ENCODE measurements at regions not wholly inside any gene's neighbourhood (a gene's known extent, or its start where the extent isn't known, plus 50 kb on each side); places are given as distances from the start of the nearest gene placed in this dataset.

DNA sequence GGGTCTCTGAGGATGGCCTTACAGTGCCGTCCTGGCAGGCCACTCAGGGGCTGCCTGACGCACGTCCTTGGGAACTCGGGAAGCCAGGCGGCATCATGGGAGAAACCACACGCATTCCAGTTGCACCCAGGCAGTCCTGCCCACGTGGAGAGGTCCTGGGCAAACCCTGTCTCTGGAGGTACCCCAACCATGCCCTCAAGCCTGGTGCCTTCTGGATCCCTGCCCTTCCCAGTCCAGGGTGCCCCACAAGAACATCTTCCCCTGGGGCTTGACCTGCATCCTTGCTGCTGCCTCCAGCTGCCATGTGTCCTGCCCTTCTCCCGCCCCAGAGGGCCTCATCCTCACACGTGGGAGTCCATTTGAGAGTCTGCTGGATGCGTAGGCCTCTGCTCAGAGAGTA, 200.3 kb upstream of the PPP2R2D start:
- Mint-ChIP-seq H3K36me3 (ENCODE audit: low read depth) (no peaks in the 10 kb centered on the region), H3K27ac (ENCODE audit: unreplicated experiment) (no peak overlapping the region), H3K4me1 (peaks cover 17% of the 10 kb centered on the region), H3K4me3 (no peak overlapping the region), H3K27me3 (ENCODE audit: low read depth) (peaks cover 3% of the 10 kb centered on the region), H3K9me3 (peaks cover 3% of the 10 kb centered on the region)
- DNase-seq (ENCODE audit: low read depth, low spot score) = no peak
- TF ChIP-seq, protein P1, sequence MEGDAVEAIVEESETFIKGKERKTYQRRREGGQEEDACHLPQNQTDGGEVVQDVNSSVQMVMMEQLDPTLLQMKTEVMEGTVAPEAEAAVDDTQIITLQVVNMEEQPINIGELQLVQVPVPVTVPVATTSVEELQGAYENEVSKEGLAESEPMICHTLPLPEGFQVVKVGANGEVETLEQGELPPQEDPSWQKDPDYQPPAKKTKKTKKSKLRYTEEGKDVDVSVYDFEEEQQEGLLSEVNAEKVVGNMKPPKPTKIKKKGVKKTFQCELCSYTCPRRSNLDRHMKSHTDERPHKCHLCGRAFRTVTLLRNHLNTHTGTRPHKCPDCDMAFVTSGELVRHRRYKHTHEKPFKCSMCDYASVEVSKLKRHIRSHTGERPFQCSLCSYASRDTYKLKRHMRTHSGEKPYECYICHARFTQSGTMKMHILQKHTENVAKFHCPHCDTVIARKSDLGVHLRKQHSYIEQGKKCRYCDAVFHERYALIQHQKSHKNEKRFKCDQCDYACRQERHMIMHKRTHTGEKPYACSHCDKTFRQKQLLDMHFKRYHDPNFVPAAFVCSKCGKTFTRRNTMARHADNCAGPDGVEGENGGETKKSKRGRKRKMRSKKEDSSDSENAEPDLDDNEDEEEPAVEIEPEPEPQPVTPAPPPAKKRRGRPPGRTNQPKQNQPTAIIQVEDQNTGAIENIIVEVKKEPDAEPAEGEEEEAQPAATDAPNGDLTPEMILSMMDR (conservative IDR thresholded peaks at IDR 0.05) = no peak

DNA sequence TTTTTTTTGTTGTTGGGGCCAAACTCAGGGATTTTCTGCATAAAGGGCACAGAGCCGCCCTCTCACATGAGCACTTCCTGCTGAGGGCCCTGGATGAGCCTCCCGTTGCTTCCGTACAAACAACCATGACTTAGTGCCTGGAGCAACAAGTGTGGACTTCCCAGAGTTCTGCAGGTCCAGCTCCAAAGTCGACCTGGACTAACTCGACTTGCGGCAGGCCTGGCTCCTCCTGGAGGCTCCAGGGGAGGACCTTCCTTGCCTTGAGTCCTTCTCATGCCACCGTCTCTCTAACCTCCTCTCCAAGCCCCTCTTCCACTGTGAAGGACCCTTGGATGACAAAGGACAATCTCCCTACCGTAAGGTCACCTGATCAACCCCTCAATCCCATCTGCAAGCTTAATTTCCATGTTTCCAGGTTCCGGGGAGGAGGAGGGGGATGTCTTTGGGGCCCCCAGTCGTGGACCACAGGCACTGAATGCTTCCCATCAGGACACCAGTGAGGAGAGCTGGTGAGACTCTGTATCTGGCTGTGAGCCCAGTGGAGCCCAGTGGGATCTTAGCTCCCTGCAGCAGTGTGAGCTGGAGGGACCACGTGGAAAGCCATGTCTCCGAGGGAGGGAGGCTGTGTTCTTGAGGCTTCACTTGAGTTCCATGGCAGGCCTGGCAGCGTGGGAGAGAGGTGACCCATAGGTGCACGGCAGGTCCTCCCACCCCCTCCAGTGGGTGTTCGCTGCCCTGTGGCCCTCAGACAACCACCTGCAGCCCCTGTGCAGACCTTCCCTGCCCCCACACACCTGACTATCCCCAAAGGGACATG, 199.5 kb upstream of the PPP2R2D start:
- H3K27me3 Mint-ChIP-seq (ENCODE audit: low read depth) = peaks cover 3% of the 10 kb centered on the region

DNA sequence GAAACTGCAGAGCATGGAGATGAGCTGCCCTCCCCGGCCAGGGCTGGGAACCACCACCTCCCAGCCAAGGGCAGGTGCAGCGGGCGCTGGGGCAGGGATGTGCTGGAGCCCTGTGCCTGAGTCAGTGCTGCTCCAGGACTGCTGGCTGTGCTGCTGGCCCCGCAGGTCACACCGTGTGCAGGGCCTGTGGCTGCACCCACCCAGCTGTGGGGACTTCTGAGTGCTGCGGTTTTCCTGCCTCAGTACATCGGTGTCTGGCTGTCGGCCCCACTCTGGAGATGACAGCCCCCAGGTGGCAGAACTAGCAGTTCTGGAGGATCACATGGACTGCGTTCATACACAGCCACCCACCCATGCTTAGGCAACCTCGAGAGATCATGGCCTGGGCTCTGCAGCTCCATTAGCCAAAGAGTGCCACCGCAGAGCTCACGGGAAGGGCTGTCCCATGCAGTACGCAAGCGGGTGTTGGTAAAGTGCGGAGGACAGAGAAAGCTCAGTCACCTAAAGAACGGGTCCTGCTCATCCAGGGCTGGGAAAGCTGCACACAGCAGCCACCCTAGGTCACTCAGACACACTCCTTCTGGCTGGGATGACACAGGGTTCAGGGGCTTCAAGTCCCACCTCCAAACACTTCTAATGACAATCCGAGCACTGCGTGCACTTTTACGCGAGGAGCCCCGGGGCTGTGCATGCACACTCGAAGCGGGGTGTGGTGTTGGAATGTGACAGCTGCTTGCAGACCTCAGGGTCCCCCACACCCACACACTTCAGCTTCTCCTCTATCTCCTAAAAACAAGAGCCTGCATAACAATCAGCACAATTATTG, 198.1 kb upstream of the PPP2R2D start:
- H3K36me3 Mint-ChIP-seq (ENCODE audit: low read depth) = peaks cover 4% of the 10 kb centered on the region
- H3K27me3 Mint-ChIP-seq (ENCODE audit: low read depth) = peaks cover 3% of the 10 kb centered on the region
- H3K4me3 Mint-ChIP-seq = no peak overlapping the region
- H3K27ac Mint-ChIP-seq (ENCODE audit: unreplicated experiment) = peak overlapping the region; percentile 71
- TF ChIP-seq, protein P1 (conservative IDR thresholded peaks at IDR 0.05) = no peak
- DNase-seq (ENCODE audit: low read depth, low spot score) = no peak
- H3K4me1 Mint-ChIP-seq = peaks cover 4% of the 10 kb centered on the region
- peaks cover 5% of the 10 kb centered on the region for H3K9me3 Mint-ChIP-seq

More for the DNA sequence above, 199.5 kb upstream of the PPP2R2D start:
- Mint-ChIP-seq H3K36me3 (ENCODE audit: low read depth) (no peaks in the 10 kb centered on the region), H3K27ac (ENCODE audit: unreplicated experiment) (no peak overlapping the region), H3K4me3 (no peak overlapping the region), H3K9me3 (no peaks in the 10 kb centered on the region), H3K4me1 (peaks cover 9% of the 10 kb centered on the region)
- DNase-seq (ENCODE audit: low read depth, low spot score) = no peak
- TF ChIP-seq, protein P1 (conservative IDR thresholded peaks at IDR 0.05) = no peak

DNA sequence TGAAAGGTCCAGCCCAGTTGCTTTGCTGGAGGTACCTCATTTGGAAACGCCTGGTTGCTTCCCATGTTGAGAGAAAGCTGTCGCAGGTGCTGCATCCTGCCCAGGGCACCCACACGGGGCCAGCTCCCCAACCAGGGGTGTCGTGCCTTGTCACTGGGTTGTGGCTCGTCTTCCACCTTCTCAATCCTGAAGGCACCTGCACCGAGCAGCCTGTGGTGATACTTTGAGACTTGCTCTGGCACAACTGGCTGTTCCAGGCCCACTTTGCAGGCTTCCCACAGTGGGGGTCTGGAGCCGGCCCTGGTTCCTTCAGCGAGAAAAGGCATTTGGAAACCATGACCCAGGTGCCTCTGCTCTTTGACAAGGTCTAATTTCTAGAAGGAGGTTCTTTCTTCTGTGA, 197.3 kb upstream of the PPP2R2D start:
- Mint-ChIP-seq H3K27me3 (ENCODE audit: low read depth) (peaks cover 6% of the 10 kb centered on the region), H3K9me3 (peaks cover 5% of the 10 kb centered on the region), H3K4me3 (no peak overlapping the region), H3K4me1 (no peaks in the 10 kb centered on the region), H3K27ac (ENCODE audit: unreplicated experiment) (no peak overlapping the region), H3K36me3 (ENCODE audit: low read depth) (peaks cover 4% of the 10 kb centered on the region)
- no peak for DNase-seq (ENCODE audit: low read depth, low spot score)
- TF ChIP-seq, protein P1 (conservative IDR thresholded peaks at IDR 0.05) = no peak

DNA sequence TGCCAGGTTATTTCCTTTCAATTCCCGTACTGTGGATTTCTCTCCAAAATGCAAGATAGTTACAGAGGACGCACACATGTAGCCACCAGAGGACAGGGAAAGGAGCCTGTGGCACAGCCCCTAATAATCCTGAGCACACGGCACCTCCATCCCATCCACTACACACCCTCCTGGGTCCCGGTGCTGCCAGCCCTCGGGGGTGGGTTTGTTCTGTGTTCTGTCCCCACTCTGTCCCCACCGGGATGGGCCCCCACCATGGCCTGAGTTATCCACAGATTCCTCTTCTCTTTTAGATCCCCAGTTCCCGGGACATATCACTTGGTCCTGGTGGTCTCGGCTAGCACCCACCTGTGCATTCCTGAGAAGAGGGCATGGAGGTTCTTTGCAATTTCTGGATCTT, 196.9 kb upstream of the PPP2R2D start:
- Mint-ChIP-seq H3K27me3 (ENCODE audit: low read depth) (peaks cover 4% of the 10 kb centered on the region), H3K9me3 (peaks cover 5% of the 10 kb centered on the region), H3K4me3 (no peak overlapping the region), H3K36me3 (ENCODE audit: low read depth) (peaks cover 4% of the 10 kb centered on the region), H3K27ac (ENCODE audit: unreplicated experiment) (no peak overlapping the region), H3K4me1 (no peaks in the 10 kb centered on the region)
- TF ChIP-seq, protein P1 (conservative IDR thresholded peaks at IDR 0.05) = no peak
- DNase-seq (ENCODE audit: low read depth, low spot score) = no peak

All from neural crest cell (in vitro differentiated cells).